ENCODE measurements at regions not wholly inside any gene's neighbourhood (a gene's known extent, or its start where the extent isn't known, plus 50 kb on each side); places are given as distances from the start of the nearest gene placed in this dataset.

DNA sequence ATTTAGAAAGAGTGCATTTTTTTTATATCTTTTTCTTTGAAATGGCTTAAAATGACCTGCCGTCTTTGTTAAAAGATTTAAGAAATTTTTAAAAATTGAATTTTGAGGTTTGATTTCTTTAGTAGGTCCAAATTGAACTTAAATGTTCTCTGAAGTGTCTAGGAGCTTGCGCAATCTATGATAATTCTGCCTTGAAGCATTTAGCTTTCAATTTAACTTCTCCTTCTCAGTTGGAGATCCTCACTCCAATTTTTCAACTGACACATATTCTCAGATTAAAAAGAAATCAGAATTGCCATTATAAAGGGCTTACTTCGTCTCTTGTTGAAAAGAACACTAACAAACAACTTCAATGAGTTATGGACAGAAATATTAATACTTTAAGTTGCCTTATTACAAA is 273.5 kb downstream of the TMA16 start:
- DNase-seq, result no peak

GRCh38 chr4:163772238-163772637 is 277.7 kb downstream of the TMA16 start:
- no peak for DNase-seq

DNA sequence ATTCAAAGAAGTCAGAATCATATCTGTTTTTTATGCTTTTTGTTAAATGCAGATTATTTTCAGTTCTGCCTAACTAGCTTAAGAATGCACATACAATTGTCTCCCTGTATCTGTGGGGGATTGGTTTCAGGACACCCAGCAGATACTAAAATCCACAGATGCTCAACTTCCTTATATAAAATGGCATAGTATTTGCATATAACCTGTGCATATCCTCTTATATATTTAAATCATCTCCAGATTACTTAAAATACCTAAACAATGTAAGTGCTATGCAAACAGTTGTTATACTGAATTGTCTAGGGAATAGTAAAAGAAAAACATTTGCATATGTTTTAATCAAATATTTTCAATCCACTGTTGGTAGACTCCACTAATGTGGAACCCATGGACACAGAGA is 279.4 kb downstream of the TMA16 start:
- no peak for DNase-seq

GRCh38 chr4:163776957-163777356 is 282.5 kb downstream of the TMA16 start:
- no peak for DNase-seq

GRCh38 chr4:163781726-163782125 is 287.2 kb downstream of the TMA16 start:
- DNase-seq, result no peak

DNA sequence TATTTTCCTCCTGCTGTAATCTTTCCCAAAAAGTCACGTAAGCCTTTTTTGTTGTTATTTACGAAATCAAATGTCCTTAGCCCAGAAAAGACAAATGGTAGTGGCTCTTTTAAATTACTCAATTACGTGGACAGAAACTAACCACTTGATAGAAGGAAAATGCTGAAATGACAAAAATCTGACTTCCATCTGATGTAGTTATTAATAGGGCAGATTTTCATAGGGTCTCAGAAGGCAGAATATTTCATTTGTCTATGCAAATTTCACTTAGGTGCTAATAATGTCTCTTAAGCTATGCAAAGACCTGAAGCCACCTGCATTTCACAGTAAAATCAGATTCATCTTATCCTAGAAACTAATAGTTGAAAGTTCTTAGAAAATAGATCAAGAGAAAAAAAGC is 295.7 kb downstream of the TMA16 start:
- DNase-seq, result no peak

DNA sequence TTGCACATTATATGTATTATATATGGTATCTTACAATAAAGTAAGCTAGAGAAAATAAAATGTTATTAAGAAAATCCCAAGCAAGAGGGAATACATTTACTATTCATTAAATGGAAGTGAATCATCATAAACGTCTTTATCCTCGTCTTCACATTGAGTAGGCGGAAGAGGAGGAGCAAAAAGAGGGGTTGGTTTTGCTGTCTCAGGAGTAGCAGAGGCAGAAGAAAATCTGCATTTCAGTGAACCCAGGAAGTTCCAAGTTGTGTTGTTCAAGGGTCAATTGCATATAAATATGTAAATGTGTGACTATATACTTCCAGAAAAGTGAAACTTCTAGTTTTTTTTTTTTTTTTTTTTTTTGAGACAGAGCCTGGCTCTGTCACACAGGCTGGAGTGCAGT is 301.4 kb downstream of the TMA16 start:
- DNase-seq, result no peak

GRCh38 chr4:163804001-163804400 is 309.5 kb downstream of the TMA16 start:
- DNase-seq, result no peak

- peak; percentile 4 for DNase-seq
These were observed 312.2 kb downstream of the TMA16 start for GRCh38 chr4:163806653-163807052.

DNA sequence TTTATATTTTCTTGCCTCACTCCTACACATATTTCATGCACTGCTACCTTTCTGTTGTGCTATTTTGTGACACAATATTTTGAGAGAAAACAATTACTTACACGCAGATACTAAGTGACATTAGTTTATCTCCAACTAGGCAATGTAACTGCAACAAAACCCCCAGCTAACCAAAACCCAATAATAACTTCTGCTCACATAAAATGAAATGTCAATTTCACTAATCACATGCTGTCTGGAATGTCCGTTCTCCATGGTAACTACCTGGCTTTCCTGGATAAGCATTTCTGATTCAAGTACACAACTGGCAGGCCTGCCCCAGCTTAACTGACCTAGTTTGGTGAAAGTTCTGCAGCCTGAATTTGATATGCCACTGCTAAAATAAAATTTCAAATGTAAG is 313.5 kb downstream of the TMA16 start:
- DNase-seq, result no peak

- DNase-seq, result no peak
These were observed 316.3 kb downstream of the TMA16 start for GRCh38 chr4:163810755-163811154.

GRCh38 chr4:163815776-163816175 is 321.3 kb downstream of the TMA16 start:
- DNase-seq, result no peak

DNA sequence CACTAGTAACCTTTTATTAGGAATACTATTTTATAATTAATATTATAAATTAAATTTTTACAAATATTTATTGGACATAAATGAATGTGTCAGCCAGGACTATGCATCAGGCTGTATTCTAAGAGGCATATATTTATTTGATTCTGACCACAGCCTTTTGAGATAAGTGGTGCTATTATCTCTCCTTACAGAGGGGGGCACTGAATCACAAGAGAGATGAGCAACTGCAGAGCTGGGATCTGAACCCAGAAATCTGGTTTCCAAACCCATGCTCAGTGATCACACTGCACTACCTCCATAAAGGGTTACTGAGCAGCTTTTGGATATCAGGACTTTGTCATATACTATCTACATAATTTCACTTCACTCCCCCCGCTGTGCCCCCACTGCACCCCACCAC is 322.0 kb downstream of the TMA16 start:
- no peak for DNase-seq

DNA sequence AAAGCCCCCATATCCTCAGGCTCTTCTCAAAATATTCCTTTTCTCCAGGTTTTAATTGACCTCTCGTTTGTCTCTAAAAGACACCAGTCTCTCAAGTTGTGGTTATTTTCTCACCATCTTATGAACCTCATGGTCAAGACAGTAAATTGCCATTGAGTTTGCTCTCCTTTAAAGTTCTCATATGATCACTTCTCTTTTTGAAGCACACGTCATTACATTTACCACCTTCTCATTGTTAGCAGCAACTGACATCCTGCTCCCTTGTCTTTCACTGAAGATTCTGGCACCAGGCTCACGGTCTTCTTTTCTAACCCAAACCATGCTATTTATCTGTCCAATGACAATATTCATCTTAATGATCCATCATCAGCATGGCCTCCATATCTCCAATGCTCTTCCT is 324.2 kb downstream of the TMA16 start:
- DNase-seq, result no peak

DNA sequence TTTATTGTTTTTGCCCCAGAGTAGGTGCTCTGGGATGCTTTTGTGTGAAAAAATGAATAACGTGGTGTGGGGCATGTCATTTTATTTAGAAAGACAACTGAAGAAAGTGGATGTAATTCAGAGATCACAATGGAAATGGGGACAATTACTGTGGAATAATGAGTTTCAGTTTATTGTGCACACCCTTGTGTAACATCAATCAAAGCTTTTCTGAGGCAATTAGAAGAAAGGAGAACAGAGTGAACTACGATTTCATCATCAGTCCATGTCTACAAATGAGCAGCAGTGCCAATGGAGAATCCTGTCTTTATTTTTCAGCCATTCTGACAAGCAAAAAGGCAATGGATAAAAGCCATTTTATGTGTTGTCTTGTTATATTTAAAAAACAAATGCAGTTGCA is 339.2 kb downstream of the TMA16 start:
- DNase-seq, result no peak

GRCh38 chr4:163846008-163846407 is 351.5 kb downstream of the TMA16 start:
- DNase-seq, result no peak

DNA sequence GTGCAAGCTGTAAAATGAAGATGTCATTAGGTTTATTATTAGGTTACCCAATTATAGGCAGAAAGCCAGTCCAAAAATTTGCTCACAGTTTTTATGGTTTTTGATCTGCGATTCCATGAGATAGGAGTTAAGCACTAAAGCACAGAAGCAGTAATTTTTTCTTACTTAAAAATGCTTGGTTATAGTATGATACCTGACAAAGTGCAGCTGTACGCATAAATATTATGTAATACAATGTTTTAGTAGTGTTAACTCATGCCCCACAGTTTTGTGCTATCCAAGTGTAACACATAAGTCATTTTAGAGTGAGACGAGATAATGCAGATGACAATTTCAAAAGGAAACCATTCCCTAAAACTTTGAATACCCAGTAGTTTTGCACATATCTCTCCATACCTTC is 357.8 kb downstream of the TMA16 start:
- no peak for DNase-seq

DNA sequence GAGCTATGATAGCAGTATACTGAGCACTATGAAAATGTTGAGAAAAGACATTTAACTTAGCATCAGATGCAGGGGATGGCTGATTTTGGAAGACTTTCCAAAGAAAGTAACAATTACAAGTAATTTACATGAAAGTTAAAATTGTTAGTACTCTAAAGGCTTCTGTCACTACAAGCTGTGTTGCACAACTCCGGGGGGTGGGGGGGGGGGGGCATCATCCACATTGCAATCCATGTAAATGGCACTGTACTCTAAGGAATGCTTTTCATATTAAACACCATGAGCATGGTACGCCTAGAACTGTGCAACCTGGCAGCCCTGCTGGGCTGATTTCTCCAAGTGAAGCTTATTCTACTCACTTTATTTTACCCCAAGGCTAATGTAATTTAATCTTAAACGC is 363.4 kb downstream of the TMA16 start:
- no peak for DNase-seq

DNA sequence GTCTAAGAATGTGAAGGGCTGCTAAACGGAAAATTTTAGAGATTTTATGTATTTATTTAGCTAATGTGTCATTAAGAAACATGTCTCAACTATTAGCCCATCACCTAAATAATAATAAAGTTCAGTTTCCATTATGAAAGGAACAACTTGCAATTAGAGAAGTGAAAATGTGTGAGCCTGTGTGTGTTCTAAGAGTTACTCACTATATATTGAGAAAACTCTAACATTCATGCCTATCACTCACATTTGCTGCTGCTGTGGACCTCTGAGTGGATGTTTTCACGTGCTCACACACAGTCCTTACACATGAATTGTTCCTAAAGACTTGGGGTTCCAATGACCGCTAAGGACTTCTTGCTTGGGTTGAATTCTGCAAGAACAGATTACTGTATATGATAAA is 364.0 kb downstream of the TMA16 start:
- no peak for DNase-seq

DNA sequence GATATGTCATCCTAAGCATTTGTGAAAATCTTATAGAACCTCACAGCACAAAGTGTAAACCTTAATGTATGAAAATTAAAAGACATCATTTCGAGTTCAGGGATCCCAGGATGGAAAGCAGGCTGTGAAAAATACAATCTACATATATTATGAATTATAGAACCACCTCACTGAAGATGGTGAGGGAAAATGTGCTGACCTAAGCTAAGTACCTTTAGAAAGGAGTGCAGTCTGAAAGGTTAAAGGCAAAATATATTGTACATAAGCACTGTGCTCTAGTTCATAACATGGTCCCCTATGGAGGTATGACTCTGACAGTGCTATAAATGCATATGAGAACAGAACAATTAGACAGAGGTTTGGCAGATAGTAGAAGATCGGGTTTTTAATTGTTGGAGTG is 368.6 kb downstream of the TMA16 start:
- no peak for DNase-seq

DNA sequence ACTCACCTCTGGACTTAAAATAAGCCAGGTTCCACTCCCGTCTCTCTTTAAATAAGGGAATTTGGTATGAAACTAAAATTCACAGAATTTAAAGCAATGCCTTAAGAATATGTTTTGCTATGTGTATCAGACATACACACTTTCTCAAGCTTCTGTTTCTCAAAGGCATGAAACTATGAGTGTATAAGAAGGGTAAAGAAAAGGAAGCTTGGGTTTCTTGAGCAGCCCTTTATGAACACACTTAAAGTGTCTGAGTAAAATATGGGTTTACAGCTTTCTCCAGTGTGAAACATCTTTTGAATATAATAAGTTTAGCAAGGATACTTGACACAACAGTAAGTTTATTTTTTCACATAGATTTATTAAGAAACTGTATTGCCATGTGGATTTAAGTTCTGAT is 370.5 kb downstream of the TMA16 start:
- DNase-seq, result no peak

GRCh38 chr4:163866728-163867315 is 372.3 kb downstream of the TMA16 start:
- peak; percentile 64 for DNase-seq

DNA sequence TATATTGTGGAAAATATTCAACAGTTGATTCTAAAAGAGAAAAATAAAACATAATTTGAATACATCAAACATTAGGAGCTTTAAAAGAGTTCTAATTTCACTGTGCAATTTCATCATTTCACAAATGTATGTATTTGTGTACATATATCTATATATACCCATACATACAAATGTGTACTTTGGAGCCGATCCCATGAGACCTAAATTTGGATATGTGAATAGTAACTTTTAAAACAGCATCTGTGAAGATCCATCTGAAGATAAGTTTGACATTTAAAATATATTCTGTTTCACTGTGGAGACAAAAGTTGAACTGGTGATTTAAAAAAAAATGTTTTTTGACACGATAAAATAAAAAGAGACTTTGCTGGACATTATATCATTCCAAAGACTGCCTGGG is 374.0 kb downstream of the TMA16 start:
- DNase-seq, result no peak

DNA sequence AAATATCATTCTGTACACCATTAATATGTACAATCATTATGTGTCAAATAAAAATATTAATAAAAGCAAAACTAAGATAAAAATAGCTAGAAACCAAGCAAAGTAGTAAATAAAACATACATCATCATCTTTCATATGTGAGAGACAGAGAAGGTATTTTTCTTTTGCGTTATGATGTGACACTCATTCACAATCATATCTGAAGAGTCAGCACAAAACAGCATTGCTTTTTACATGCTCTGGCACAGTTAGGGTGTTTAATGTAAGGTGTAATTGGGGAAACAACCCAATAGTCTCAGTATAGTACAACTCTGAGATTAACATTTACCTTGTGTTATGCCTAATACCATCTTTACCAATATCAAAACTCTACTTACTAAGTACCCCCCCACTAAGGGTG is 376.6 kb downstream of the TMA16 start:
- DNase-seq, result no peak

GRCh38 chr4:163875327-163875726 is 380.8 kb downstream of the TMA16 start:
- no peak for DNase-seq

Measured in HCEC 1CT (cell line).